ENCODE measurements at regions not wholly inside any gene's neighbourhood (a gene's known extent, or its start where the extent isn't known, plus 50 kb on each side); places are given as distances from the start of the nearest gene placed in this dataset.

DNA sequence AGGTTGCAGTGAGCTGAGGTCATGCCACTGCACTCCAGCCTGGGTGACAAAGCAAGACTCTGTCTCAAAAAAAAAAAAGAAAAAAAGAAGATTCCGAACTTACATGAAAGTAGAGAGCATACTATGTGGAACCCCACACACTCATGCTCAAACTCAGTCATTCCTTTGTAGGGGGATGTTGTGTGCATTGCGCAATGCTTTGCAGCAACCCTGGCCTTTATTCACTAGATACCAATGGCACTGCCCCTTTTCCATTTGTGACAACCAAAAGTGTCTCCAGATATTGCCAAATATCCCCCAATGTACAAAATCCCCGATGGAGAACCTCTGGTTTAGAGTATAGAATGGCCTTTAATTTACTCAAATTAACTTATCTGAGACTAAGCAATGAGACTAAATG lies 158.6 kb downstream of the GJA1 start:
- TF ChIP-seq POLR2A (IDR thresholded peaks at IDR 0.05; ENCODE audit: low read depth): no peak
- no peak for TF ChIP-seq EP300 (IDR thresholded peaks at IDR 0.05)
- no peak for TF ChIP-seq POLR2AphosphoS5 (IDR thresholded peaks at IDR 0.05)
- TF ChIP-seq, protein P1, sequence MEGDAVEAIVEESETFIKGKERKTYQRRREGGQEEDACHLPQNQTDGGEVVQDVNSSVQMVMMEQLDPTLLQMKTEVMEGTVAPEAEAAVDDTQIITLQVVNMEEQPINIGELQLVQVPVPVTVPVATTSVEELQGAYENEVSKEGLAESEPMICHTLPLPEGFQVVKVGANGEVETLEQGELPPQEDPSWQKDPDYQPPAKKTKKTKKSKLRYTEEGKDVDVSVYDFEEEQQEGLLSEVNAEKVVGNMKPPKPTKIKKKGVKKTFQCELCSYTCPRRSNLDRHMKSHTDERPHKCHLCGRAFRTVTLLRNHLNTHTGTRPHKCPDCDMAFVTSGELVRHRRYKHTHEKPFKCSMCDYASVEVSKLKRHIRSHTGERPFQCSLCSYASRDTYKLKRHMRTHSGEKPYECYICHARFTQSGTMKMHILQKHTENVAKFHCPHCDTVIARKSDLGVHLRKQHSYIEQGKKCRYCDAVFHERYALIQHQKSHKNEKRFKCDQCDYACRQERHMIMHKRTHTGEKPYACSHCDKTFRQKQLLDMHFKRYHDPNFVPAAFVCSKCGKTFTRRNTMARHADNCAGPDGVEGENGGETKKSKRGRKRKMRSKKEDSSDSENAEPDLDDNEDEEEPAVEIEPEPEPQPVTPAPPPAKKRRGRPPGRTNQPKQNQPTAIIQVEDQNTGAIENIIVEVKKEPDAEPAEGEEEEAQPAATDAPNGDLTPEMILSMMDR (IDR thresholded peaks at IDR 0.05): no peak
